PC-3 (cell line): ENCODE measurements at regions not wholly inside any gene's neighbourhood (a gene's known extent, or its start where the extent isn't known, plus 50 kb on each side); places are given as distances from the start of the nearest gene placed in this dataset.

Experiments used
- ATAC-seq: fragments of 200-7000 bp; cut with Tn5 transposase; 2 replicates; pipeline ENCODE4 v1.9.1; 2020; ENCODE audit warnings: mild to moderate bottlenecking, moderate library complexity
- BruUV-seq: library from RNA; stranded (reverse); fragments of 400-500 nt; replicated peaks from 2 replicates; lab custom pipeline; 2021; lab: Mats Ljungman, UMichigan
- CTCF ChIA-PET: fragments of 300-600 bp; sonication (Branson Sonifier 250); formaldehyde crosslinking; loops from one replicate; lab custom pipeline; 2022; ENCODE audit warnings: antibody characterized with exemption; lab: Charles Lee
- POLR2A ChIA-PET: fragments of 300-600 bp; sonication (Branson Sonifier 250); formaldehyde crosslinking; loops from one replicate; lab custom pipeline; 2022; ENCODE audit warnings: antibody characterized with exemption; ENCODE audit not compliant: unreplicated experiment; lab: Charles Lee
- DNase-seq: peaks from one replicate; pipeline ENCODE4 v3.0.0-alpha.2; 2015
- H2AFZ ChIP-seq: fragments of 300-600 bp; sonication (generic); 2 replicates; pipeline ENCODE4 v1.6.0; 2016; ENCODE audit warnings: antibody characterized with exemption, low read length
- H3F3A ChIP-seq: fragments of 300-600 bp; sonication (generic); one replicate; pipeline ENCODE4 v1.6.0; 2017; ENCODE audit warnings: antibody characterized with exemption, low read length, control low read depth, mild to moderate bottlenecking; ENCODE audit not compliant: unreplicated experiment
- H3K27ac ChIP-seq: fragments of 300-600 bp; sonication (generic); 2 replicates; pipeline ENCODE4 v1.5.1; 2016; ENCODE audit warnings: mild to moderate bottlenecking, low read length
- H3K27me3 ChIP-seq: fragments of 300-600 bp; sonication (generic); 2 replicates; pipeline ENCODE4 v1.6.1; 2016; ENCODE audit warnings: low read length, mixed read lengths
- H3K36me3 ChIP-seq: fragments of 300-600 bp; sonication (generic); 2 replicates; pipeline ENCODE4 v1.6.1; 2016; ENCODE audit warnings: low read depth, mixed run types, low read length, mixed read lengths
- H3K4me1 ChIP-seq: fragments of 300-600 bp; sonication (generic); 2 replicates; pipeline ENCODE4 v1.5.1; 2016; ENCODE audit warnings: low read length; ENCODE audit not compliant: insufficient read depth
- H3K4me2 ChIP-seq: fragments of 300-600 bp; sonication (generic); 2 replicates; pipeline ENCODE4 v1.6.0; 2016; ENCODE audit warnings: low read length
- H3K4me3 ChIP-seq: fragments of 300-600 bp; sonication (generic); 2 replicates; pipeline ENCODE4 v1.5.1; 2016; ENCODE audit warnings: mild to moderate bottlenecking, low read length, mixed read lengths
- H3K79me2 ChIP-seq: fragments of 300-600 bp; sonication (generic); 2 replicates; pipeline ENCODE4 v1.6.1; 2017; ENCODE audit warnings: low read length, mixed read lengths
- H3K9ac ChIP-seq: fragments of 300-600 bp; sonication (generic); 2 replicates; pipeline ENCODE4 v1.6.0; 2016; ENCODE audit warnings: mild to moderate bottlenecking, low read length
- H3K9me2 ChIP-seq: fragments of 300-600 bp; sonication (generic); replicated peaks from 2 replicates; pipeline ENCODE4 v1.6.1; 2016; ENCODE audit warnings: mixed run types, low read length, mixed read lengths
- H3K9me3 ChIP-seq: fragments of 300-600 bp; sonication (generic); 2 replicates; pipeline ENCODE4 v1.6.1; 2016; ENCODE audit warnings: low read length, mixed read lengths
- H4K20me1 ChIP-seq: fragments of 300-600 bp; sonication (generic); 2 replicates; pipeline ENCODE4 v1.6.1; 2016; ENCODE audit warnings: low read length, mixed read lengths
- CTCF ChIP-seq: fragments of 300-600 bp; sonication (generic); conservative IDR thresholded peaks from 2 replicates; pipeline ENCODE4 v1.5.1; 2017; ENCODE audit warnings: antibody characterized with exemption, low read depth, mild to moderate bottlenecking, low read length
- EZH2 ChIP-seq: fragments of 300-600 bp; sonication (generic); IDR thresholded peaks from one replicate; pipeline ENCODE4 v1.6.1; 2017; ENCODE audit warnings: antibody characterized with exemption, mild to moderate bottlenecking, low read length; ENCODE audit not compliant: unreplicated experiment
- EZH2phosphoT487 ChIP-seq: fragments of 300-600 bp; sonication (generic); IDR thresholded peaks from 2 replicates; pipeline ENCODE4 v1.6.1; 2018; ENCODE audit warnings: mild to moderate bottlenecking, antibody characterized with exemption, low read length, borderline replicate concordance
- intact Hi-C: fragments of 100-400 bp; cut with micrococcal nuclease; formaldehyde crosslinking; loops from 2 replicates; pipeline ENCODE4 v1.9.0; 2023

- no peak for TF ChIP-seq EZH2
- CTCF ChIA-PET = no interaction called here
- H3F3A ChIP-seq = no peaks in the 10 kb centered on the region
- POLR2A ChIA-PET = no interaction called here
- H3K4me2 ChIP-seq = peak overlapping the region; percentile 61
- no peaks in the 10 kb centered on the region for H4K20me1 ChIP-seq
- DNase-seq (no peak), ATAC-seq (0 out of 2 replicates have a peak, but pooled peaks have one; percentile 3)
- H3K27ac ChIP-seq = no peak overlapping the region
- intact Hi-C loops = loop anchor here (2.0 to 5.0 kb wide), 2 partner anchors 39 to 68 kb away; no protein-coding TSS in a partner anchor
- H2AFZ ChIP-seq = peak overlapping the region; percentile 7; the same call in 1 of the 2 replicates
- no peaks in the 10 kb centered on the region for H3K79me2 ChIP-seq
- no TSS peak for BruUV-seq
- no peaks in the 10 kb centered on the region for H3K27me3 ChIP-seq
- no peaks in the 10 kb centered on the region for H3K9me2 ChIP-seq
- H3K4me3 ChIP-seq = no peak overlapping the region
- H3K9me3 ChIP-seq = no peaks in the 10 kb centered on the region
- H3K9ac ChIP-seq = no peak overlapping the region
- peaks cover 15% of the 10 kb centered on the region for H3K4me1 ChIP-seq
- H3K36me3 ChIP-seq = no peaks in the 10 kb centered on the region
Observed at GRCh38 chr12:113766131-113766878, 199.8 kb downstream of the RBM19 start.

GRCh38 chr12:113764661-113765060, 201.5 kb downstream of the RBM19 start:
- ChIA-PET CTCF (no interaction called here), POLR2A (no interaction called here)
- Histone ChIP-seq H3F3A (no peaks in the 10 kb centered on the region), H3K4me1 (peaks cover 15% of the 10 kb centered on the region), H2AFZ (no peak overlapping the region), H3K4me3 (no peak overlapping the region), H4K20me1 (no peaks in the 10 kb centered on the region), H3K27ac (no peak overlapping the region), H3K9me3 (no peaks in the 10 kb centered on the region), H3K79me2 (no peaks in the 10 kb centered on the region), H3K4me2 (no peak overlapping the region), H3K27me3 (no peaks in the 10 kb centered on the region), H3K36me3 (no peaks in the 10 kb centered on the region), H3K9me2 (no peaks in the 10 kb centered on the region), H3K9ac (no peak overlapping the region)
- intact Hi-C loops = loop anchor here (5.0 kb wide), 1 partner anchor 37 kb away; no protein-coding TSS in a partner anchor
- ATAC-seq (no peak), DNase-seq (no peak)
- BruUV-seq = no TSS peak
- TF ChIP-seq CTCF (no peak), EZH2 (no peak), EZH2phosphoT487 (no peak)

GRCh38 chr12:113762882-113763816, 203.0 kb downstream of the RBM19 start:
- no peaks in the 10 kb centered on the region for H3F3A ChIP-seq
- BruUV-seq = no TSS peak
- H3K9me3 ChIP-seq = no peaks in the 10 kb centered on the region
- intact Hi-C loops = no loop called here
- no peak overlapping the region for H3K27ac ChIP-seq
- H3K9me2 ChIP-seq = no peaks in the 10 kb centered on the region
- ChIA-PET POLR2A (no interaction called here), CTCF (no interaction called here)
- H3K9ac ChIP-seq = no peak overlapping the region
- no peaks in the 10 kb centered on the region for H3K79me2 ChIP-seq
- peaks cover 15% of the 10 kb centered on the region for H3K4me1 ChIP-seq
- DNase-seq (no peak), ATAC-seq (no peak)
- H3K4me3 ChIP-seq = no peak overlapping the region
- no peak overlapping the region for H3K4me2 ChIP-seq
- H2AFZ ChIP-seq = no peak overlapping the region
- H3K27me3 ChIP-seq = no peaks in the 10 kb centered on the region
- no peaks in the 10 kb centered on the region for H4K20me1 ChIP-seq
- TF ChIP-seq EZH2phosphoT487 = no peak
- H3K36me3 ChIP-seq = no peaks in the 10 kb centered on the region
